H1 (cell line): ENCODE measurements at regions not wholly inside any gene's neighbourhood (a gene's known extent, or its start where the extent isn't known, plus 50 kb on each side); places are given as distances from the start of the nearest gene placed in this dataset.

Experiments used
- RAD21 ChIP-seq, 2 experiments: IDR thresholded peaks in 1 of 2; conservative IDR thresholded peaks in 1 of 2; 2 replicates each; pipeline ENCODE4 v1.6.1; 2011; ENCODE audit warnings: low read depth in 2 of 2, low read length in 2 of 2, improper control_type of control experiment in 1 of 2, inconsistent platforms in 1 of 2, mild to moderate bottlenecking in 1 of 2, moderate library complexity in 1 of 2
- TAF1 ChIP-seq: IDR thresholded peaks from 2 replicates; pipeline ENCODE4 v1.6.1; 2011; ENCODE audit warnings: mild to moderate bottlenecking, low read depth, low read length

- TF ChIP-seq TAF1 (no peak), RAD21 (IDR thresholded peaks at IDR 0.05 in 1 of 2, conservative IDR thresholded peaks at IDR 0.05 in 1 of 2; ENCODE audit: low read depth in 2 of 2, low read length in 2 of 2) (no peak)
These were observed 69.3 kb upstream of the CPOX start (continued) for GRCh38 chr3:98662699-98663098.
